ENCODE measurements at regions not wholly inside any gene's neighbourhood (a gene's known extent, or its start where the extent isn't known, plus 50 kb on each side); places are given as distances from the start of the nearest gene placed in this dataset.

DNA sequence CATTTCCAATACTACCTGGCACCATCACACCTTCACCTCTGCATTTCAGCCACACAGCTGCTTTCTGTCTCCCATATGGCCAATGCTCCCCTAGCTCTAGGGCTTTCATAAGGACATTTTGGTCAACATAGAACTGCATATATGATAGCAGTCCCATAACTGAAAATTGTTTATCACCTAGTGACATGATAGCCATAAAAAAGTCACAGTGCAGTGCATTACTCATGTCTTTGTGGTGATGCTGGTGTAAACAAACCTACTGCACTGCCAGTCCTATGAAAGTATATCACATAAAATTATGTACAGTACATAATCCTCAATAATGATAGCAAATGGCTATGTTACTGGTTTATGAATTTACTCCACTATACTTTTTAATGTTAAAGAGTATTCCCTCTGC, 221.0 kb downstream of the NAF1 start:
- DNase-seq (ENCODE audit: low read depth, low spot score): no peak
- H3K27me3 Mint-ChIP-seq (ENCODE audit: low read depth): no peaks in the 10 kb centered on the region
- H3K27ac Mint-ChIP-seq (ENCODE audit: unreplicated experiment): no peak overlapping the region
- H3K9me3 Mint-ChIP-seq: peaks cover 3% of the 10 kb centered on the region
- H3K4me3 Mint-ChIP-seq: no peak overlapping the region
- TF ChIP-seq, protein P1, sequence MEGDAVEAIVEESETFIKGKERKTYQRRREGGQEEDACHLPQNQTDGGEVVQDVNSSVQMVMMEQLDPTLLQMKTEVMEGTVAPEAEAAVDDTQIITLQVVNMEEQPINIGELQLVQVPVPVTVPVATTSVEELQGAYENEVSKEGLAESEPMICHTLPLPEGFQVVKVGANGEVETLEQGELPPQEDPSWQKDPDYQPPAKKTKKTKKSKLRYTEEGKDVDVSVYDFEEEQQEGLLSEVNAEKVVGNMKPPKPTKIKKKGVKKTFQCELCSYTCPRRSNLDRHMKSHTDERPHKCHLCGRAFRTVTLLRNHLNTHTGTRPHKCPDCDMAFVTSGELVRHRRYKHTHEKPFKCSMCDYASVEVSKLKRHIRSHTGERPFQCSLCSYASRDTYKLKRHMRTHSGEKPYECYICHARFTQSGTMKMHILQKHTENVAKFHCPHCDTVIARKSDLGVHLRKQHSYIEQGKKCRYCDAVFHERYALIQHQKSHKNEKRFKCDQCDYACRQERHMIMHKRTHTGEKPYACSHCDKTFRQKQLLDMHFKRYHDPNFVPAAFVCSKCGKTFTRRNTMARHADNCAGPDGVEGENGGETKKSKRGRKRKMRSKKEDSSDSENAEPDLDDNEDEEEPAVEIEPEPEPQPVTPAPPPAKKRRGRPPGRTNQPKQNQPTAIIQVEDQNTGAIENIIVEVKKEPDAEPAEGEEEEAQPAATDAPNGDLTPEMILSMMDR (conservative IDR thresholded peaks at IDR 0.05): no peak
- no peaks in the 10 kb centered on the region for H3K4me1 Mint-ChIP-seq
- no peaks in the 10 kb centered on the region for H3K36me3 Mint-ChIP-seq (ENCODE audit: low read depth)

DNA sequence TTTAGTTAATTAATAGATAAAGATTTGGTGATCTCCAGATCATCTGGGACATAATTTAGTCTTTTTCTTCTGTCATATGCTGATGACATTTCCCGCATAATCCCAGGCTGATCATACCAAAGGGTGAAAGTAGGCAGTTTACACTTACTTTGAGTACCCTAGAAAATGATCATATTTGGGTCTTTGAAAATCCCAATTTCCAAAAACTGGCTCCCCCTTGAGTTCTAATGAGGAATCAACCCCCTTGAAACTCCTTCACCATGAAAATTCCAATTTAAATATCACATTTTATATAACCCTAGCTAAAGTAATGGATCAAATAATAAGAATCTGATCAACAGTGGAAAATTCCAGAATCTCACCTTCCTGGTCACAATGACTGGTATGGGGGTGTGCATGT, 223.4 kb downstream of the NAF1 start:
- H3K9me3 Mint-ChIP-seq: no peaks in the 10 kb centered on the region
- TF ChIP-seq, protein P1 (conservative IDR thresholded peaks at IDR 0.05): no peak
- no peak overlapping the region for H3K4me3 Mint-ChIP-seq
- H3K27me3 Mint-ChIP-seq (ENCODE audit: low read depth): no peaks in the 10 kb centered on the region
- H3K36me3 Mint-ChIP-seq (ENCODE audit: low read depth): no peaks in the 10 kb centered on the region
- no peak overlapping the region for H3K27ac Mint-ChIP-seq (ENCODE audit: unreplicated experiment)
- H3K4me1 Mint-ChIP-seq: no peaks in the 10 kb centered on the region
- no peak for DNase-seq (ENCODE audit: low read depth, low spot score)

DNA sequence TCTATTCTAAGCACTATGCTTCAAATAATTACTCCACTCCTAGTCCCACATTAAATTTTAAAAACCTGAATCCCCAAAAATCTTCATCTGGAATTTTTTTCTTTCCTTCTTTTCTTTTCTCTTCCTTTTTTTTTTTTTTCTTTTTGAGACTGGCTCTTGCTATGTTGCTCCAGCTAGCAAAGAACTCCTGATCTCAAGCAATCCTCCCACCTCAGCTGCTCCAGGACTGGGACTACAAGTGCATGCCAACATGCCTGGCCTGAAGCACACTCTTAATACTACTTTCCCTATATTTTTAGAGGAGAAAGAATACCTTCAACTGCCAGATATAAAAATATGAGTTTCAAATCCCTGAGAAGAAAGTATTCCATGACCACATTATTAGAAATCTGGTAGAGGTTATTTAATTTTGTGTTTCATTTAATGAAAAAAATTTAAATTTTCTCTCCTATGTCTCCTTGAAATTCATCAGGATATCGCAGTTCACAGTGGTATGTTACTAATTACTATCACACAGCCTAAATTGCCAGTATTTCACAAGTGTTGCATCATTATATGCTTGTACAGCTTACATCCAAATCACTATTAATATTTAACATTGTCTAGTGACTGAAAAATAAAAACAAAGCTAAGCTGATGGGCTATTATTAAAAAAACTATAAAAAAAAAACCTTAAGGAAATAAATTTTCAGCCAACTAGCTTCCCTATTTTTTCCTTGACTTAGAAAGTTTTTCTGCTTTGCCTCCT, 227.8 kb downstream of the NAF1 start:
- H3K27ac Mint-ChIP-seq (ENCODE audit: unreplicated experiment): no peak overlapping the region

DNA sequence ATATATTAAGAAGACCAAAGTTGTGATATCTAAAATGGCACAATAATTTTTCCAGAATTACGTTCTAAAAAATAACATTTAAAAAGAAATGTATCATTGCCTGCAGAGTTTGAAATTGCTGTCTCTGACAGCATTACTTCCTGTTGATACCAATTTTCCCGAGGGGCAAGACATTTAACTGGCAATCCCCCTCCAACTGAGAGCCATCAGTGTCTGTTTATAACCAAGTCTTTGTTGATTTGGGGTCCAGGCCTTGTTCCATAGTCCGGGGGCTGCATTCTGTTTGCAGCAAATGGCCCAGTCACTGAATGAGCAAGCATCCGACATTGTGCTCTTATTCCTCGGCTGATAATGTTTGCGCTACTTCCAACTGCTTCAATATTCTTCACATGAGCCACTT, 231.5 kb downstream of the NAF1 start:
- Mint-ChIP-seq H3K4me3 (no peak overlapping the region), H3K36me3 (ENCODE audit: low read depth) (no peaks in the 10 kb centered on the region), H3K4me1 (no peaks in the 10 kb centered on the region), H3K27ac (ENCODE audit: unreplicated experiment) (no peak overlapping the region), H3K27me3 (ENCODE audit: low read depth) (no peaks in the 10 kb centered on the region), H3K9me3 (no peaks in the 10 kb centered on the region)
- TF ChIP-seq, protein P1 (conservative IDR thresholded peaks at IDR 0.05): no peak
- no peak for DNase-seq (ENCODE audit: low read depth, low spot score)

More for the DNA sequence above, 227.8 kb downstream of the NAF1 start:
- Mint-ChIP-seq H3K4me1 (no peaks in the 10 kb centered on the region), H3K9me3 (no peaks in the 10 kb centered on the region), H3K27me3 (ENCODE audit: low read depth) (no peaks in the 10 kb centered on the region), H3K4me3 (no peak overlapping the region), H3K36me3 (ENCODE audit: low read depth) (no peaks in the 10 kb centered on the region)
- DNase-seq (ENCODE audit: low read depth, low spot score): no peak
- TF ChIP-seq, protein P1 (conservative IDR thresholded peaks at IDR 0.05): no peak

DNA sequence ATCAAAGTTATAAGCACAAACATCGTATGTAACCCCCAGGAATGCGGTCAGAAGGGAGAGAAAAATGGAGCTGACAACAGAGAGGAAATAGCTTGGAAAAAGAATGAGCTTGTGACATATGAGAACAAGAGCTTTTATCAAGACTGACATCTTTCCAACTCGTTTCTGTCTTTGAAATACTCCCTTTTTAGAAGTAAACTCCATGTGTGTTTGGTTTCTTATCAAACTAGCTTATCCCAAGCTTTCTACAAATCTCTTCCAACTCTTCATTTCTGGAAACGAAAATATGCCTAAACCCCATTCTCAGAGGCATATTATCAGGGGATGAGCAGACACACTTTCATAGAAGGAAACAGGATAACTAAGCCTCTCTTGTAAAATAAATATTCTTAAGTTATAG, 235.4 kb downstream of the NAF1 start:
- Mint-ChIP-seq H3K4me1 (no peaks in the 10 kb centered on the region), H3K36me3 (ENCODE audit: low read depth) (no peaks in the 10 kb centered on the region), H3K27me3 (ENCODE audit: low read depth) (no peaks in the 10 kb centered on the region), H3K4me3 (no peak overlapping the region), H3K9me3 (no peaks in the 10 kb centered on the region), H3K27ac (ENCODE audit: unreplicated experiment) (no peak overlapping the region)
- no peak for DNase-seq (ENCODE audit: low read depth, low spot score)
- TF ChIP-seq, protein P1 (conservative IDR thresholded peaks at IDR 0.05): no peak
